Activated B cell treated with CpG ODN at 0.5 μM for 24 hours (primary cell): ENCODE measurements at regions not wholly inside any gene's neighbourhood (a gene's known extent, or its start where the extent isn't known, plus 50 kb on each side); places are given as distances from the start of the nearest gene placed in this dataset.
"Not testable (repeated sequence)": the region's sequence is repeated elsewhere in the genome, so short reads cannot be mapped to it uniquely, and the experiment has no call there.

Experiments used
- ATAC-seq: fragments of 200-7000 bp; cut with Tn5 transposase; one replicate; pipeline ENCODE4 v1.10.0; 2021; ENCODE audit warnings: low read depth, mild to moderate bottlenecking, moderate library complexity
- CTCF ChIA-PET: fragments of 350-600 bp; sonication (Branson Sonifier 250); formaldehyde crosslinking; loops from one replicate; lab custom pipeline; 2021; ENCODE audit warnings: antibody characterized with exemption; lab: Charles Lee
- POLR2A ChIA-PET: fragments of 350-600 bp; sonication (Branson Sonifier 250); formaldehyde crosslinking; loops from one replicate; lab custom pipeline; 2021; ENCODE audit warnings: antibody characterized with exemption; lab: Charles Lee
- DNase-seq: peaks from one replicate; pipeline ENCODE4 v3.0.0; 2022
- H3K27ac Mint-ChIP-seq: one replicate; pipeline ENCODE4 v1.8.0; 2020; ENCODE audit warnings: mixed read lengths
- H3K27me3 Mint-ChIP-seq: one replicate; pipeline ENCODE4 v1.8.0; 2021; ENCODE audit warnings: mixed read lengths
- H3K36me3 Mint-ChIP-seq: one replicate; pipeline ENCODE4 v1.8.0; 2021; ENCODE audit warnings: low read depth, mixed read lengths
- H3K4me1 Mint-ChIP-seq: one replicate; pipeline ENCODE4 v1.8.0; 2021; ENCODE audit warnings: mixed read lengths
- H3K4me3 Mint-ChIP-seq: one replicate; pipeline ENCODE4 v1.8.0; 2020; ENCODE audit warnings: mild to moderate bottlenecking, mixed read lengths
- H3K9me3 Mint-ChIP-seq: one replicate; pipeline ENCODE4 v1.8.0; 2020; ENCODE audit warnings: mixed read lengths
- intact Hi-C: fragments of 100-400 bp; cut with micrococcal nuclease; formaldehyde crosslinking; loops from one replicate; pipeline ENCODE4 v1.15.1; 2024
- TF ChIP-seq, protein P1 (sequence below): fragments of 200-600 bp; IDR thresholded peaks from one replicate; pipeline ENCODE4 v1.8.0; 2022; ENCODE audit warnings: antibody characterized with exemption, mild to moderate bottlenecking

DNA sequence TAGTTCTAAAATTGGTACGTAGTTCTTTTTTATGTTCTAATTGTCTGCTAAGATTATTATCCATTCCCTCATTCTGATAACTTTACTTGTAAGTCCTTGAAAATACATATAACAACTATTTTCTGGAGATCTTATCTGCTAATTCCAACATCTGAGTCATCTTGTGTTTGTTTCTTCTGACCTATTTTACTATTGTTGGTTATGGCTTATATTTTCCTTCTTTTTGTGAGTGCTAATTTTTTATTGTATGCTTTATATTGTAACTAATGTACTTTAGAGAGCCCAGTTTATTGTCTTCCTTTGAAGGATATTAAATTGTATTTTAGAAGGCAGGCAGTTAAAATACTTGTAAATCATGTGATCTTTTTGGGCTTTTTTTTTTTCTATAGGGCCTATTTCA is 149.3 kb upstream of the LRFN5 start:
- CTCF ChIA-PET: no interaction called here
- TF ChIP-seq, protein P1, sequence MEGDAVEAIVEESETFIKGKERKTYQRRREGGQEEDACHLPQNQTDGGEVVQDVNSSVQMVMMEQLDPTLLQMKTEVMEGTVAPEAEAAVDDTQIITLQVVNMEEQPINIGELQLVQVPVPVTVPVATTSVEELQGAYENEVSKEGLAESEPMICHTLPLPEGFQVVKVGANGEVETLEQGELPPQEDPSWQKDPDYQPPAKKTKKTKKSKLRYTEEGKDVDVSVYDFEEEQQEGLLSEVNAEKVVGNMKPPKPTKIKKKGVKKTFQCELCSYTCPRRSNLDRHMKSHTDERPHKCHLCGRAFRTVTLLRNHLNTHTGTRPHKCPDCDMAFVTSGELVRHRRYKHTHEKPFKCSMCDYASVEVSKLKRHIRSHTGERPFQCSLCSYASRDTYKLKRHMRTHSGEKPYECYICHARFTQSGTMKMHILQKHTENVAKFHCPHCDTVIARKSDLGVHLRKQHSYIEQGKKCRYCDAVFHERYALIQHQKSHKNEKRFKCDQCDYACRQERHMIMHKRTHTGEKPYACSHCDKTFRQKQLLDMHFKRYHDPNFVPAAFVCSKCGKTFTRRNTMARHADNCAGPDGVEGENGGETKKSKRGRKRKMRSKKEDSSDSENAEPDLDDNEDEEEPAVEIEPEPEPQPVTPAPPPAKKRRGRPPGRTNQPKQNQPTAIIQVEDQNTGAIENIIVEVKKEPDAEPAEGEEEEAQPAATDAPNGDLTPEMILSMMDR: no peak
- no peak overlapping the region for H3K27ac Mint-ChIP-seq
- no peaks in the 10 kb centered on the region for H3K27me3 Mint-ChIP-seq
- POLR2A ChIA-PET: no interaction called here
- H3K4me3 Mint-ChIP-seq: no peak overlapping the region
- no peak for ATAC-seq
- H3K9me3 Mint-ChIP-seq: no peaks in the 10 kb centered on the region
- intact Hi-C loops: no loop called here
- DNase-seq: no peak
- no peaks in the 10 kb centered on the region for H3K36me3 Mint-ChIP-seq
- H3K4me1 Mint-ChIP-seq: no peaks in the 10 kb centered on the region

DNA sequence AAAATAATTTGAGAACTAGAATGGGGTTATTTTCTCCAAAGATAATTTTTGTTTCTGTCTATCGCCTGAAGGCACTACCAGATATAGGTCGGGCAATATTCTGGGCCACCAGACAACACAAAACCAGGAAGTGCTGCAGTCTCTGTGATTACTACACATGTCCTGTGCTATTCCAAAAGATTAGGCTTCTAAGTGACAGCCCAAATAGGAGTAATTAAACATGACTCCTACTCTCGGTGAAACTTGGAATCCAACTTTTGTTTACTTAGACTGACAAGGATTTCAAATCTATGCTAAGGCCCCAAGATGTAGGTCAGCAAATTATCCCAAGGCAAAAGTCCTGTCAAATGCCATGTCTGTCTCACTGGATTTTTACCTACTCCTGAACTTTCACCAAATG is 157.6 kb upstream of the LRFN5 start:
- intact Hi-C loops: no loop called here
- Mint-ChIP-seq H3K9me3 (peaks cover 2% of the 10 kb centered on the region), H3K4me1 (no peaks in the 10 kb centered on the region), H3K27me3 (no peaks in the 10 kb centered on the region), H3K4me3 (no peak overlapping the region), H3K36me3 (no peaks in the 10 kb centered on the region), H3K27ac (no peak overlapping the region)
- DNase-seq (no peak), ATAC-seq (no peak)
- CTCF ChIA-PET: no interaction called here
- POLR2A ChIA-PET: no interaction called here
- TF ChIP-seq, protein P1: no peak

DNA sequence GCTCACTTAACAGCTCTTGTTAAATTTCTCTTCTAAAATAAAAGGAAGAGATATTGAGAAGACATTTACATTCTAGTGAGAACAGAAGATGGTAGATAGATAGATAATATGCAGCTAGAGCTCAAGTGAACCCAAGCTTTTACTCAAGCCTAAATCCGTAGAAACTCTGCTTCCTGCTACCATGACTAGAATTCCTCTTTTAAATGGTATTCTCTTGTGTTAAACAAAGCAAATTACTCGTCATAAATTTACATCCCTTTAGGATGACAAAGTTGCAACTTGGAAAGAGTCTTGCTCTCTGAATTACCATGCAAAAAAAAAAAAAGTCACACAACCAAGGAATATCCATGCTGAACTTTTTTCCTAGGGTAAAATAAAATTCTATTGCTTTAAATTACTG is 160.7 kb upstream of the LRFN5 start:
- DNase-seq: no peak
- TF ChIP-seq, protein P1: no peak
- Mint-ChIP-seq H3K27ac (no peak overlapping the region), H3K36me3 (no peaks in the 10 kb centered on the region), H3K4me1 (no peaks in the 10 kb centered on the region), H3K9me3 (no peaks in the 10 kb centered on the region), H3K27me3 (no peaks in the 10 kb centered on the region), H3K4me3 (no peak overlapping the region)
- POLR2A ChIA-PET: no interaction called here
- intact Hi-C loops: no loop called here
- CTCF ChIA-PET: no interaction called here
- no peak for ATAC-seq

DNA sequence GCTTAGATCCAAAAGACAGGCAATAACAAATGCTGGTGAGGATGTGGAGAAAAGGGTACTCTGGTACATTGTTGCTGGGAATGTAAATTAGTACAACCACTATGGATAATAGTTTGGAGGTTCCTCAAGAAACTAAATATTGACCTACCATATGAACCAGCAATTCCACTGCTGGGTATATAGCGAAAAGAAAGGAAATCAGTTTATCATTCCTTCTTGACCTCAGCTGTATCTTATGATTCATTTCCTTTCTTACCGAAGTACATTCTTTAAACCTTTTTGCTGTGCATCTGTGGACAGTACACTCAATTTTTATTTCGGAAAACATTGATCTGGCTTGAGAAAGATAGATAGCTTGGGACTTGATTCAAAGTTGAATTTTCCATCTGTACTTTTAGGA is 183.2 kb upstream of the LRFN5 start:
- TF ChIP-seq, protein P1: no peak
- no peak overlapping the region for H3K27ac Mint-ChIP-seq
- ChIA-PET POLR2A (no interaction called here), CTCF (no interaction called here)
- ATAC-seq (no peak), DNase-seq (no peak)
- no peaks in the 10 kb centered on the region for H3K27me3 Mint-ChIP-seq
- no peaks in the 10 kb centered on the region for H3K9me3 Mint-ChIP-seq
- no peak overlapping the region for H3K4me3 Mint-ChIP-seq
- intact Hi-C loops: no loop called here
- H3K4me1 Mint-ChIP-seq: no peaks in the 10 kb centered on the region
- no peaks in the 10 kb centered on the region for H3K36me3 Mint-ChIP-seq

DNA sequence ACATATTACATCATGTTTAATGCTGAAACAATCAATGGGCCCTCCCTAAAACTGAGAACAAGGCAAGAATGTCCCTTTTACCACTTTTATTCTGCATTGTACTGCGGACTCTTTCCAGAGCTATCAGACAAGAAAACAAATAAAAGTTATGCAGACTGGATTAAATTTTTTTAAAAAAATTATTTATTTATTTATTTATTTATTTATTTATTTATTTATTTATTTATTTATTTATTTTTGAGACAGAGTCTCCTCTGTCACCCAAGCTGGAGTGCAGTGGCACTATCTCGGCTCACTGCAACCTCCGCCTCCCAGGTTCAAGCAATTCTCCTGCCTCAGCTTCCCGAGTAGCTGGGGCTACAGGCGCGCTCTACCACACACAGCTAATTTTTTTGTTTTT is 185.4 kb upstream of the LRFN5 start:
- CTCF ChIA-PET, DNase-seq, POLR2A ChIA-PET, H3K36me3 Mint-ChIP-seq, ATAC-seq, H3K4me1 Mint-ChIP-seq, H3K4me3 Mint-ChIP-seq, H3K27ac Mint-ChIP-seq, intact Hi-C loops, H3K27me3 Mint-ChIP-seq, H3K9me3 Mint-ChIP-seq: not testable (repeated sequence)

DNA sequence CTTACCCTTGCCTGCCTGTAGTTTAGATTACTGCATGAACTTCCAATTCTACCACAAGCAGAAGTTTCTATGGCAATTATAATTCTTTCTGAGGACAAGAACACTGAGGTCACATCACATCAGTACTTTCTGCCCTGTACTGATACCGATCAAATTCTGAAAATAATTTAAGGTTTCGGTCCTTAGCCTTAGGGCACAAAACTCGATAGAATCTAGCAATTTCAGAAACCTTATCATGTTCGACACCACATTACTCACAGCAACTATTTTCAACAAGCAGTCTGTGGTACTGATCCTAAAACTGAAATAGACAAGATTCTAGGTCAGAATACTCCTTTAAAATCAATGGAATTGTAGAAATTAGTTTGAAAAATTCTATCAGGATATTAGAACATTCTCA is 187.0 kb upstream of the LRFN5 start:
- no peak overlapping the region for H3K27ac Mint-ChIP-seq
- no peaks in the 10 kb centered on the region for H3K4me1 Mint-ChIP-seq
- no peaks in the 10 kb centered on the region for H3K27me3 Mint-ChIP-seq
- ChIA-PET CTCF (no interaction called here), POLR2A (no interaction called here)
- H3K36me3 Mint-ChIP-seq: no peaks in the 10 kb centered on the region
- no peak overlapping the region for H3K4me3 Mint-ChIP-seq
- intact Hi-C loops: no loop called here
- ATAC-seq: no peak
- TF ChIP-seq, protein P1: no peak
- DNase-seq: no peak
- no peaks in the 10 kb centered on the region for H3K9me3 Mint-ChIP-seq
